SU-DHL-6 (cell line): ENCODE measurements at regions not wholly inside any gene's neighbourhood (a gene's known extent, or its start where the extent isn't known, plus 50 kb on each side); places are given as distances from the start of the nearest gene placed in this dataset.

Experiments
- CTCF ChIP-seq: fragments of 200-600 bp; sonication (generic); IDR thresholded peaks from one replicate; pipeline ENCODE4 v1.5.1; 2017; ENCODE audit warnings: antibody characterized with exemption, mild to moderate bottlenecking, low read length, moderate library complexity; ENCODE audit not compliant: insufficient read depth, poor library complexity, severe bottlenecking
- EZH2phosphoT487 ChIP-seq: fragments of 200-600 bp; sonication (generic), shearing (Covaris generic); conservative IDR thresholded peaks from 2 replicates; pipeline ENCODE4 v1.6.1; 2018; ENCODE audit warnings: mild to moderate bottlenecking, antibody characterized with exemption, low read length, moderate library complexity, mixed read lengths

- TF ChIP-seq CTCF (no peak), EZH2phosphoT487 (no peak)
These were observed 77.7 kb upstream of the ATP5MC3 start for GRCh38 chr2:175259164-175259563.
